BLaER1 treated with 17β-estradiol and CSF1 and Interleukin-3, amounts not matched to agents 10 nM and 100 nM (cell line): ENCODE measurements at regions not wholly inside any gene's neighbourhood (a gene's known extent, or its start where the extent isn't known, plus 50 kb on each side); places are given as distances from the start of the nearest gene placed in this dataset.
"Not testable (repeated sequence)": the region's sequence is repeated elsewhere in the genome, so short reads cannot be mapped to it uniquely, and the experiment has no call there.

Experiments
- H3K27ac ChIP-seq, 11 experiments: shearing (Covaris generic); formaldehyde crosslinking; 2 replicates each; pipeline ENCODE4 v1.8.1; 2022
- H3K27me3 ChIP-seq, 11 experiments: shearing (Covaris generic); formaldehyde crosslinking; 2 replicates each; pipeline ENCODE4 v1.8.1; 2022
- H3K36me3 ChIP-seq, 11 experiments: shearing (Covaris generic); formaldehyde crosslinking; 2 replicates each; pipeline ENCODE4 v1.8.1; 2022
- H3K4me1 ChIP-seq, 10 experiments: shearing (Covaris generic); formaldehyde crosslinking; 2 replicates each; pipeline ENCODE4 v1.8.1; 2022
- H3K4me2 ChIP-seq, 11 experiments: shearing (Covaris generic); formaldehyde crosslinking; 2 replicates each; pipeline ENCODE4 v1.8.1; 2022
- H3K4me3 ChIP-seq, 10 experiments: shearing (Covaris generic); formaldehyde crosslinking; 2 replicates each; pipeline ENCODE4 v1.8.1; 2022
- H3K9ac ChIP-seq, 11 experiments: shearing (Covaris generic); formaldehyde crosslinking; 2 replicates each; pipeline ENCODE4 v1.8.1; 2022
- H3K9me3 ChIP-seq, 11 experiments: shearing (Covaris generic); formaldehyde crosslinking; replicated peaks in 1 of 11; 2 replicates each; pipeline ENCODE4 v1.8.1; 2022
- H4K20me1 ChIP-seq, 11 experiments: shearing (Covaris generic); formaldehyde crosslinking; 2 replicates each; pipeline ENCODE4 v1.8.1; 2022
- Cebpa-rat ChIP-seq, 11 experiments: shearing (Covaris generic); IDR thresholded peaks; 2 replicates each; pipeline ENCODE4 v1.8.1; 2022

GRCh38 chrX:10676235-10676957 lies 56.0 kb upstream of the MID1 start:
- Histone ChIP-seq H3K4me2 (no peak overlapping the region), H3K4me1 (no peaks in the 10 kb centered on the region), H4K20me1 (peaks cover 0 to 4% (median 0%) of the 10 kb centered on the region in 11 experiments; a peak in 2 of 22 replicates), H3K27ac (no peak overlapping the region), H3K27me3 (peaks cover 92 to 100% (median 98%) of the 10 kb centered on the region in 11 experiments), H3K36me3 (no peaks in the 10 kb centered on the region), H3K9ac (no peak overlapping the region), H3K4me3 (no peak overlapping the region), H3K9me3 (0 out of 22 replicates have a peak, but pooled peaks cover 0 to 6% (median 0%) of the 10 kb centered on the region in 11 experiments)
- no peak for TF ChIP-seq Cebpa-rat (IDR thresholded peaks at IDR 0.05)

- peaks cover 0 to 4% (median 0%) of the 10 kb centered on the region in 11 experiments; a peak in 2 of 22 replicates for H4K20me1 ChIP-seq
- H3K27me3 ChIP-seq = peaks cover 81 to 100% (median 96%) of the 10 kb centered on the region in 11 experiments
- H3K4me3 ChIP-seq = no peak overlapping the region
- H3K4me1 ChIP-seq = no peaks in the 10 kb centered on the region
- H3K27ac ChIP-seq = no peak overlapping the region
- no peaks in the 10 kb centered on the region for H3K36me3 ChIP-seq
- H3K9ac ChIP-seq = no peak overlapping the region
- TF ChIP-seq Cebpa-rat (IDR thresholded peaks at IDR 0.05) = no peak
- H3K9me3 ChIP-seq = 0 out of 22 replicates have a peak, but pooled peaks cover 0 to 2% (median 0%) of the 10 kb centered on the region in 11 experiments
- H3K4me2 ChIP-seq = no peak overlapping the region
Observed at GRCh38 chrX:10677490-10677889, 57.1 kb upstream of the MID1 start.

- H3K4me1 ChIP-seq = no peaks in the 10 kb centered on the region
- H3K9me3 ChIP-seq = no peaks in the 10 kb centered on the region
- no peak overlapping the region for H3K4me2 ChIP-seq
- no peak for TF ChIP-seq Cebpa-rat (IDR thresholded peaks at IDR 0.05)
- H3K36me3 ChIP-seq = no peaks in the 10 kb centered on the region
- no peak overlapping the region for H3K27ac ChIP-seq
- no peak overlapping the region for H3K4me3 ChIP-seq
- no peak overlapping the region for H3K9ac ChIP-seq
- peaks cover 0 to 4% (median 0%) of the 10 kb centered on the region in 11 experiments; a peak in 2 of 22 replicates for H4K20me1 ChIP-seq
- H3K27me3 ChIP-seq = peaks cover 76 to 100% (median 96%) of the 10 kb centered on the region in 11 experiments
Observed at GRCh38 chrX:10679387-10679786, 59.0 kb upstream of the MID1 start.

- Histone ChIP-seq H3K27ac (no peak overlapping the region), H3K9me3 (no peaks in the 10 kb centered on the region), H3K4me3 (no peak overlapping the region), H4K20me1 (peaks cover 0 to 4% (median 0%) of the 10 kb centered on the region in 11 experiments; a peak in 1 of 22 replicates), H3K27me3 (peaks cover 69 to 100% (median 93%) of the 10 kb centered on the region in 11 experiments), H3K9ac (no peak overlapping the region), H3K4me1 (no peaks in the 10 kb centered on the region), H3K4me2 (no peak overlapping the region), H3K36me3 (no peaks in the 10 kb centered on the region)
- TF ChIP-seq Cebpa-rat (IDR thresholded peaks at IDR 0.05) = no peak
Observed at GRCh38 chrX:10681167-10681566, 60.8 kb upstream of the MID1 start.

- H3K9ac ChIP-seq, H4K20me1 ChIP-seq, H3K4me2 ChIP-seq, H3K4me3 ChIP-seq, H3K9me3 ChIP-seq, H3K36me3 ChIP-seq, H3K27ac ChIP-seq, H3K4me1 ChIP-seq: not testable (repeated sequence)
- H3K27me3 ChIP-seq = peaks cover 66 to 100% (median 90%) of the 10 kb centered on the region in 11 experiments
Observed at GRCh38 chrX:10683631-10684030, 63.2 kb upstream of the MID1 start.

GRCh38 chrX:10685923-10686595 lies 65.7 kb upstream of the MID1 start:
- H3K36me3 ChIP-seq = no peaks in the 10 kb centered on the region
- H3K4me2 ChIP-seq = no peak overlapping the region
- peaks cover 10 to 24% (median 15%) of the 10 kb centered on the region in 11 experiments for H3K9me3 ChIP-seq
- peaks cover 54 to 93% (median 82%) of the 10 kb centered on the region in 11 experiments for H3K27me3 ChIP-seq
- H3K4me3 ChIP-seq = no peak overlapping the region
- H3K4me1 ChIP-seq = no peaks in the 10 kb centered on the region
- no peak for TF ChIP-seq Cebpa-rat (IDR thresholded peaks at IDR 0.05)
- no peak overlapping the region for H3K9ac ChIP-seq
- no peaks in the 10 kb centered on the region for H4K20me1 ChIP-seq
- no peak overlapping the region for H3K27ac ChIP-seq

GRCh38 chrX:10691751-10692150 lies 71.4 kb upstream of the MID1 start:
- Histone ChIP-seq H3K4me1 (peaks cover 0 to 27% (median 5%) of the 10 kb centered on the region in 10 experiments; a peak in 10 of 20 replicates), H3K9me3 (peaks cover 36 to 63% (median 46%) of the 10 kb centered on the region in 11 experiments), H3K4me3 (peak overlapping the region in 1 of 10 experiments; percentile 28; a peak in 1 of 20 replicates), H3K27me3 (peaks cover 56 to 93% (median 84%) of the 10 kb centered on the region in 11 experiments; a peak in 21 of 22 replicates)
- H4K20me1 ChIP-seq, H3K27ac ChIP-seq, H3K36me3 ChIP-seq, H3K9ac ChIP-seq, H3K4me2 ChIP-seq: not testable (repeated sequence)

GRCh38 chrX:10697616-10698317 lies 77.4 kb upstream of the MID1 start:
- no peak for TF ChIP-seq Cebpa-rat (IDR thresholded peaks at IDR 0.05)
- Histone ChIP-seq H3K4me3 (no peak overlapping the region), H3K27ac (no peak overlapping the region), H3K9me3 (peaks cover 6 to 24% (median 14%) of the 10 kb centered on the region in 11 experiments), H3K9ac (no peak overlapping the region), H3K27me3 (peaks cover 66 to 100% (median 100%) of the 10 kb centered on the region in 11 experiments; a peak in 21 of 22 replicates), H3K4me1 (peaks cover 0 to 35% (median 6%) of the 10 kb centered on the region in 10 experiments; a peak in 10 of 20 replicates), H3K36me3 (no peaks in the 10 kb centered on the region), H4K20me1 (no peaks in the 10 kb centered on the region), H3K4me2 (no peak overlapping the region; a peak in 1 of 22 replicates)

GRCh38 chrX:10698318-10698640 lies 77.9 kb upstream of the MID1 start:
- Histone ChIP-seq H3K9ac (no peak overlapping the region), H3K4me1 (peaks cover 0 to 33% (median 6%) of the 10 kb centered on the region in 10 experiments; a peak in 10 of 20 replicates), H3K27me3 (peaks cover 66 to 100% (median 100%) of the 10 kb centered on the region in 11 experiments; a peak in 21 of 22 replicates), H3K9me3 (peaks cover under 1 to 20% (median 8%) of the 10 kb centered on the region in 11 experiments; a peak in 18 of 22 replicates), H3K4me2 (no peak overlapping the region), H3K27ac (no peak overlapping the region), H3K36me3 (no peaks in the 10 kb centered on the region), H4K20me1 (no peaks in the 10 kb centered on the region), H3K4me3 (no peak overlapping the region)
- no peak for TF ChIP-seq Cebpa-rat (IDR thresholded peaks at IDR 0.05)
